ENCODE measurements at regions not wholly inside any gene's neighbourhood (a gene's known extent, or its start where the extent isn't known, plus 50 kb on each side); places are given as distances from the start of the nearest gene placed in this dataset.

DNA sequence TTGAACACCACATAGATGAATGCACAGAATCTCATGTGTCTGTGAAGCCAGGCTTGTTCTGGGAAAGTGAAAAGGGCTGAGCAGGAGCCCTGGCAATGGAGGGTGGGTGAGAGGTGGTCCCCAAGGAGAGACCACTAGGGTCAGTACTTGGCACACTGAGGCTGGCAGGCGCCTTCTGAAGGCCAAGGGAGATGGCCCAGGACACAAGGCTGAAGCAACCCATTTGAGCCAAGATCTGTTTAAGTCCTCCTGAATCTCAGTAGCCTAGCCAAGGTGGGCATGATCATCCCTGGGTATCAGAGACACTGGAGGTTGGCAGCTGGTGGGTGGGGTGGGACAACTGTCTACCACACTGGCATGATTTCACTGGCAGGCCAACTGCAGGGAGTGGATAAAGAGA is 1741.2 kb downstream of the TP53TG3F start:
- TF ChIP-seq, protein P1, sequence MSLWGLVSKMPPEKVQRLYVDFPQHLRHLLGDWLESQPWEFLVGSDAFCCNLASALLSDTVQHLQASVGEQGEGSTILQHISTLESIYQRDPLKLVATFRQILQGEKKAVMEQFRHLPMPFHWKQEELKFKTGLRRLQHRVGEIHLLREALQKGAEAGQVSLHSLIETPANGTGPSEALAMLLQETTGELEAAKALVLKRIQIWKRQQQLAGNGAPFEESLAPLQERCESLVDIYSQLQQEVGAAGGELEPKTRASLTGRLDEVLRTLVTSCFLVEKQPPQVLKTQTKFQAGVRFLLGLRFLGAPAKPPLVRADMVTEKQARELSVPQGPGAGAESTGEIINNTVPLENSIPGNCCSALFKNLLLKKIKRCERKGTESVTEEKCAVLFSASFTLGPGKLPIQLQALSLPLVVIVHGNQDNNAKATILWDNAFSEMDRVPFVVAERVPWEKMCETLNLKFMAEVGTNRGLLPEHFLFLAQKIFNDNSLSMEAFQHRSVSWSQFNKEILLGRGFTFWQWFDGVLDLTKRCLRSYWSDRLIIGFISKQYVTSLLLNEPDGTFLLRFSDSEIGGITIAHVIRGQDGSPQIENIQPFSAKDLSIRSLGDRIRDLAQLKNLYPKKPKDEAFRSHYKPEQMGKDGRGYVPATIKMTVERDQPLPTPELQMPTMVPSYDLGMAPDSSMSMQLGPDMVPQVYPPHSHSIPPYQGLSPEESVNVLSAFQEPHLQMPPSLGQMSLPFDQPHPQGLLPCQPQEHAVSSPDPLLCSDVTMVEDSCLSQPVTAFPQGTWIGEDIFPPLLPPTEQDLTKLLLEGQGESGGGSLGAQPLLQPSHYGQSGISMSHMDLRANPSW (CRISPR knock-in tag; conservative IDR thresholded peaks at IDR 0.05; ENCODE audit: low read depth) = no peak
- TF ChIP-seq, protein P2, sequence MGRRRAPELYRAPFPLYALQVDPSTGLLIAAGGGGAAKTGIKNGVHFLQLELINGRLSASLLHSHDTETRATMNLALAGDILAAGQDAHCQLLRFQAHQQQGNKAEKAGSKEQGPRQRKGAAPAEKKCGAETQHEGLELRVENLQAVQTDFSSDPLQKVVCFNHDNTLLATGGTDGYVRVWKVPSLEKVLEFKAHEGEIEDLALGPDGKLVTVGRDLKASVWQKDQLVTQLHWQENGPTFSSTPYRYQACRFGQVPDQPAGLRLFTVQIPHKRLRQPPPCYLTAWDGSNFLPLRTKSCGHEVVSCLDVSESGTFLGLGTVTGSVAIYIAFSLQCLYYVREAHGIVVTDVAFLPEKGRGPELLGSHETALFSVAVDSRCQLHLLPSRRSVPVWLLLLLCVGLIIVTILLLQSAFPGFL (CRISPR knock-in tag; IDR thresholded peaks at IDR 0.05; ENCODE audit: borderline replicate concordance) = no peak
- TF ChIP-seq, protein P3, sequence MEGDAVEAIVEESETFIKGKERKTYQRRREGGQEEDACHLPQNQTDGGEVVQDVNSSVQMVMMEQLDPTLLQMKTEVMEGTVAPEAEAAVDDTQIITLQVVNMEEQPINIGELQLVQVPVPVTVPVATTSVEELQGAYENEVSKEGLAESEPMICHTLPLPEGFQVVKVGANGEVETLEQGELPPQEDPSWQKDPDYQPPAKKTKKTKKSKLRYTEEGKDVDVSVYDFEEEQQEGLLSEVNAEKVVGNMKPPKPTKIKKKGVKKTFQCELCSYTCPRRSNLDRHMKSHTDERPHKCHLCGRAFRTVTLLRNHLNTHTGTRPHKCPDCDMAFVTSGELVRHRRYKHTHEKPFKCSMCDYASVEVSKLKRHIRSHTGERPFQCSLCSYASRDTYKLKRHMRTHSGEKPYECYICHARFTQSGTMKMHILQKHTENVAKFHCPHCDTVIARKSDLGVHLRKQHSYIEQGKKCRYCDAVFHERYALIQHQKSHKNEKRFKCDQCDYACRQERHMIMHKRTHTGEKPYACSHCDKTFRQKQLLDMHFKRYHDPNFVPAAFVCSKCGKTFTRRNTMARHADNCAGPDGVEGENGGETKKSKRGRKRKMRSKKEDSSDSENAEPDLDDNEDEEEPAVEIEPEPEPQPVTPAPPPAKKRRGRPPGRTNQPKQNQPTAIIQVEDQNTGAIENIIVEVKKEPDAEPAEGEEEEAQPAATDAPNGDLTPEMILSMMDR (IDR thresholded peaks at IDR 0.05) = no peak
- no peak for TF ChIP-seq NFYB (CRISPR knock-in tag; conservative IDR thresholded peaks at IDR 0.05; ENCODE audit: low read depth)
- TF ChIP-seq, protein P4, sequence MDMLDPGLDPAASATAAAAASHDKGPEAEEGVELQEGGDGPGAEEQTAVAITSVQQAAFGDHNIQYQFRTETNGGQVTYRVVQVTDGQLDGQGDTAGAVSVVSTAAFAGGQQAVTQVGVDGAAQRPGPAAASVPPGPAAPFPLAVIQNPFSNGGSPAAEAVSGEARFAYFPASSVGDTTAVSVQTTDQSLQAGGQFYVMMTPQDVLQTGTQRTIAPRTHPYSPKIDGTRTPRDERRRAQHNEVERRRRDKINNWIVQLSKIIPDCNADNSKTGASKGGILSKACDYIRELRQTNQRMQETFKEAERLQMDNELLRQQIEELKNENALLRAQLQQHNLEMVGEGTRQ (CRISPR knock-in tag; IDR thresholded peaks at IDR 0.05) = no peak
- TF ChIP-seq KAT7 (CRISPR knock-in tag; IDR thresholded peaks at IDR 0.05; ENCODE audit: borderline replicate concordance) = no peak
- TF ChIP-seq TEAD4 (CRISPR knock-in tag; IDR thresholded peaks at IDR 0.05) = no peak
- no peak for TF ChIP-seq NR1H2 (CRISPR knock-in tag; IDR thresholded peaks at IDR 0.05)
- no peak for TF ChIP-seq ELF4 (CRISPR knock-in tag; IDR thresholded peaks at IDR 0.05; ENCODE audit: low read depth)
- TF ChIP-seq ZNF423 (CRISPR knock-in tag; IDR thresholded peaks at IDR 0.05) = no peak
- TF ChIP-seq, protein P5, sequence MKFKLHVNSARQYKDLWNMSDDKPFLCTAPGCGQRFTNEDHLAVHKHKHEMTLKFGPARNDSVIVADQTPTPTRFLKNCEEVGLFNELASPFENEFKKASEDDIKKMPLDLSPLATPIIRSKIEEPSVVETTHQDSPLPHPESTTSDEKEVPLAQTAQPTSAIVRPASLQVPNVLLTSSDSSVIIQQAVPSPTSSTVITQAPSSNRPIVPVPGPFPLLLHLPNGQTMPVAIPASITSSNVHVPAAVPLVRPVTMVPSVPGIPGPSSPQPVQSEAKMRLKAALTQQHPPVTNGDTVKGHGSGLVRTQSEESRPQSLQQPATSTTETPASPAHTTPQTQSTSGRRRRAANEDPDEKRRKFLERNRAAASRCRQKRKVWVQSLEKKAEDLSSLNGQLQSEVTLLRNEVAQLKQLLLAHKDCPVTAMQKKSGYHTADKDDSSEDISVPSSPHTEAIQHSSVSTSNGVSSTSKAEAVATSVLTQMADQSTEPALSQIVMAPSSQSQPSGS (CRISPR knock-in tag; IDR thresholded peaks at IDR 0.05; ENCODE audit: borderline replicate concordance, low read depth) = no peak
- TF ChIP-seq CREB1 (CRISPR knock-in tag; IDR thresholded peaks at IDR 0.05) = no peak

Measured in WTC11 (cell line).